ENCODE measurements at regions not wholly inside any gene's neighbourhood (a gene's known extent, or its start where the extent isn't known, plus 50 kb on each side); places are given as distances from the start of the nearest gene placed in this dataset.
"Not testable (repeated sequence)": the region's sequence is repeated elsewhere in the genome, so short reads cannot be mapped to it uniquely, and the experiment has no call there.

DNA sequence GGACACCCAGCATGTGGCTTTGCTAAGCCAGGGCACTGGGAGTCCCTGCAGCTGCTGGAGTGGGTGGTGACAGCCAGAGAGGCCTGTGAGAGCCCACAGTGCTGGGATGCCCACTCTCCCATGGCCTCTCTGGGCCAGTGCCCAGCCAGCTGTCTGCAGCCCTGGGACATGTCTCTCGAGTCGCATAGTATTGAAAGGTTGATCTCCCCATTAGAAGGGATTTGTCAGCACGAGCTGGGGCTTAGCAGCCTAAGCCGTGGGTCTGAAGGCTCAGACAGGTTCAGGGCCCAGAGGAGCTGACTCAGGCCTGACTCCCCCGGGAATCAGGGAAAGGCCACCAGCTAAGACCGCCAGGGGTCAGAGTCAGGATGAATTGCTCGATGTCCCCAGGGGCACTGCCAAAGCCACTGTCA, 53.5 kb downstream of the FOXD2 start:
- no peak for DNase-seq

DNA sequence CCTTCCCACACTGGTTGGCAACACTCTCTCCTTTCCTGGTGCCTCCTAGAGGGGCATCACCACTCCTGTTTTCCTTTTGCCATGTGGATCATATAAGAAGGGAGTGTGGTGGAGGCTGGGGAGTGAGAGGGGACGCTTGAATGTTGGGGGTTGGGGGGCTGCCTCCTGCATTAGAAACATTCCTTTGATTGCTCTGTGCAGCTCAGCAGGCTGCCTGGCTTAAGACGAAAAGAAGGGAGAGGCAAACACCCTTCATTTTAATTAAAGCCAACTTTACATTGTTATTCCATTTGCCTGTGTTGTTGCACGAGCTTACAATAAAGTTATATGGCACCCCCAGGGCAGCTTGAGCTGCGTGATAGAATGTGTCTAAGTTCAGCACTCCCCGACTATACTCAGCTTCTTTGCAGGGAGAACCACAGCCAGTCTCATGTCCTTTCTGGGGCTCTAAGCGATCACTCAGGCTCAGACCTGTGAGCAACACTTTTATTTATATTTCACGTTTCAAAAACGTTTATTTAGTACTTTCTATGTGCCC, 57.4 kb downstream of the FOXD2 start:
- DNase-seq: no peak

DNA sequence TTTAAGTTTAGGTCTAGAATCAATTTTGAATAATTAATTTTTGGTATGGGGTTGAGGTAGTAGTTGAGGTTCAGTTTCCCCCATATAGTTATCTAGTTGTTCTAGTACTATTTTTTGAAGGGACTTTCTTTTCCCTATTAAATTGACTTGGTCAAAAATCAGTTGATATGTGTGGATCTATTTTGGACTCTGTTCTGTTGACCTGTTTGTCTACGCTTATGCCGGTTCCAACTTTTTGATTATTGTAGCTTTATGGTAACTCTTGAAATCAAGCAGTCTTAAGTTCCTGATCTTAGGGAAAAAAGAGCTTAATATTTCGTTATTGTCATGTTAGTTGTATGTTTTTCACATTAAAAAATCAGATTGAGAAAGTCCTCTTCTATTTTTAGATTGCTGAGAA, 60.7 kb downstream of the FOXD2 start:
- DNase-seq: no peak

DNA sequence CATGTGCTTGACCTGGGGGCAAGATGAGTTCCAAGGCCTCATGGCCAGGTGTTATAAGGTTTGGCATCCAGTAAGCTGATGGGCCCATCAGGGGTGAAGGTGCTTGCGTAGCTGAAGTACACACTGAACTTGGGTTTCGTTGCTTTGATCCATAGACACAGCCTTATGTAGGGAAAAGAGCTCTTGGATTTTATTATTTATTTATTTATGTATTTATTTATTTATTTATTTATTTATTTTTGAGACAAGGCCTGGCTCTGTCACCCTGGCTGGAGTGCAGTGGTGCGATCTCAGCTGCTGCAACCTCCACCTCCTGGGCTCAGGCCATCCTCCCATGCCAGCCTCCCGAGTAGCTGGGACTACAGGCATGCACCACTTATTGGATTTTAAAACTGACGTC, 63.2 kb downstream of the FOXD2 start:
- DNase-seq: no peak

DNA sequence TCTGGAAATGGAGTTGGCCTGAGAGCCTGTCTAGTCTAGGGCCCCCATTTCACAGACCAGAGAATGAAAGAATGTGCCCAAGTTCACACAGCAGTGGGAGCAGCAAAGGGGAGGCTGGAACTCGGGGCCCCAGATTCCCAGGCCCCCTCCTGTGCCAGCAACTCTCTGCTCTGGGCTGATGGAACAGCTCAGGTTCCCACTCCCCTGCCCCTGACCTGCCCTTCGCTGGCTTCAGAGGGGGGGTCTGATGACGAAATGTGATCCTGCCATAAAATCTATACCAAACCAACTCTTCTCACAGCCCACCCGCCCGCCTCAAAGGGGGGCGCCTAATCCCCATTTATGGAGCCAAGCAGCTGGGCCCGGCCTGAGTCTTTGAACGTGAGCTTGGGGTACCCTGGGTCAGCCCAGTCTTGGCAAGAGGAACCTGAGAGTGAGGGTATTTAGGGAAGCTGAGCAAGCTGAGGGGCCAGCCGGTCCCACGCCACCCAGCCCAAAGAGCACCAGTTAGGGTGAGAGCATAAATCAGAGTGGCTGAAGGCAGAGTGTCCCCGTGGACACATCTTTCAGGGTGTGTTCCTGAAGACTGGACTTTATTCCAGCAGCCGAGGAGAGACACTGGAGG, 65.0 kb downstream of the FOXD2 start:
- DNase-seq: no peak

DNA sequence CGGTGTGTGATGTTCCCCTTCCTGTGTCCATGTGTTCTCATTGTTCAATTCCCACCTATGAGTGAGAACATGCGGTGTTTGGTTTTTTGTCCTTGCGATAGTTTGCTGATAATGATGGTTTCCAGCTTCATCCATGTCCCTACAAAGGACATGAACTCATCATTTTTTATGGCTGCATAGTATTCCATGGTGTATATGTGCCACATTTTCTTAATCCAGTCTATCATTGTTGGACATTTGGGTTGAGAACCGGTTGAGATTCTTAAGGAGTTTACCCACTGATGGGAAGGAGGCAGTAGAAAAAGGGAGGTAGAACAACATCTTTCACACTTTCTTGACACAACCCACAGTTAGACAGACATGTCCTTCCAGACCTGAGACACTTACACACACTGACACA, 67.0 kb downstream of the FOXD2 start:
- not testable (repeated sequence) for DNase-seq

DNA sequence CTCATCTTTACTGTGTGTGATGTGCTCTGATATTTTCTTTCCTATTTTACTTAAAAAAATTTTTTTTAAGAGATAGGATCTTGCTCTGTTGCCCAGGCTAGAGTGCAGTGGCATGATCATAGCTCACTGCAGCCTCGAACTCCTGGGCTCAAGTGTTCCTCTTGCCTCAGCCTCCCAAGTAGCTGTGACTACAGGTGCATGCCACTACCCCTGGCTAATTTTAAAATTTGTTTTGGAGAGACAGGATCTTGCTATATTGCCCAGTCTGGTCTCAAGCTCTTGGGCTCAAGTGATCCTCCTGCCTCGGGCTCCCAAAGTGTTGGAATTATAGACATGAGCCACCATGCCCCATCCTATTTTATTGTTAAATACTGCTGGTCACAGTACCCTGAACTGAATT, 67.4 kb downstream of the FOXD2 start:
- DNase-seq: no peak

DNA sequence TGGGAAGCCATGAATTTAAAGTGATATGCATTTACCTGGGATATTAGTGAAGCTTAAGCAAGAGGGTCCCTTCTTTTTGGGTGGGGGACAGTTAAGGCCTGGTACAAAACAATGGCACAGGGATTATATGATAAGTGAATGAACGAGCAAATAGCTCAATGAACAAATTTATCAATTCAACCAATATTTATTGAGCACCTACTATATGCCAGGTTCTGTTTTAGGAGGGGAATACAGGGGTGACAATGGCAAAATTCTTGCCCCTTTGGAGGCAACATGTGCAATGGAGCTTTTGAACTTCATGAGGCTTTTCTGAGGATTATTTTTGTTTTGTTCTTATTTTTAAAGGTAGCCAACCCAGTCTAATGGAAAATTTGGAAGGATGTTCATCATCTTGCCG, 68.2 kb downstream of the FOXD2 start:
- DNase-seq: no peak

DNA sequence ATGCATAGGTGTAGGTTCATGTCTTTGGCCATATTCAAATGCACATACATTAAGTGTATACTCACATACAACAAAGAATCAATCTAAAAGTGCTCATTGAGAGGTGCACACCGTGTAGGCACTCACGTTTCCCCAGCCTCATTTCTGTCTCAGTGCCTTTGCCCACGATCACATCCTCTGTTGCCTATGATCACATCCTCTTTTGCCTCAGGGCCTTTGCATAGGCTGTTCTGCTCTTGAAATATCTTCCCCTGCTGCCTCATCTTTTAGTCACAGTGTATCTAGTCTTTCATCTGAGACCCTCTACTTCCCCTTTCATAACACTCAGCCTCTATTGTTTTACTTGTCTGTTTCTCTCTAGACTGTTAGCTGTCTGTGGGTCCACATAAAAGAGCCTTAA, 69.3 kb downstream of the FOXD2 start:
- DNase-seq: no peak

DNA sequence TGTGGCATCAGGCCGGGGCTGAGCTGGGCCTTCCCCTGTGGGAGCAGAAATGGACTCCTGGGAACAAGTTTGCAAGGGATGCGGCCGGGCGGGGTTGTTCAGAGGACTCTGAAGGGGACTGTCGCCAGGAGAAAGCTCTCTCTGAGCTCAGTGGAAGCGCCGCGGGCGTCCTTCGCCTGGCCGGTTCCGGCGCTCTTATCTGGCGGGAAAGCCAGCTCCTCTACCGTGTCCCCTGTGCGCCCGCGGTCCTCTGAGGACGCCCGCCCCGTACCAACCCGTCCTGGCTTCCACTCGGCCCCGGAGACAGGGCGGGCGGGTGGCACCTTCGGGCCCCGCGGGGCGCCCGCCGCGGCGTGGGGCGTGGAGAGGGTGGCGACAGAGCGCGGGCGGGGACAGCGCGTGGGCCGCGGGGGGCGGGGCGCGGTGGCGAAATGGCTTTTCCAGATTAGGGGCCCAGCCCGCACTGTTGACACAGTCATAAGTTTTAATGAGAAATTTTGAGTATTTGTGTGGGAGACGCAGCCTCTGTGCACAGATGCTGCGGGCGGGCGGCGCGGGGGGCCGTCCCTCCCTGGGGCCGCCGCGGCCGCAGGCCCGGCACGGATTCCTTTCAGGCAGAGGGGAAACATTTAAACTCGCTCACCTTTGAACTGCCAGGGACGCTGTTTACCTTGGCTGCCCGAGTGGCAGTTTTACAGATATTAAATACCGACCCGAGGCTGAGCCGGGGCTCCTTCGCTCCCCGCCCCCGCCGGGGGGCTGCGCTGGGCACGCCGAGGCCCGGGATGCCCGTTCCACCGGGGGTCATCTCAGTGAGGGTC, 70.2 kb downstream of the FOXD2 start:
- DNase-seq: peak; percentile 10

DNA sequence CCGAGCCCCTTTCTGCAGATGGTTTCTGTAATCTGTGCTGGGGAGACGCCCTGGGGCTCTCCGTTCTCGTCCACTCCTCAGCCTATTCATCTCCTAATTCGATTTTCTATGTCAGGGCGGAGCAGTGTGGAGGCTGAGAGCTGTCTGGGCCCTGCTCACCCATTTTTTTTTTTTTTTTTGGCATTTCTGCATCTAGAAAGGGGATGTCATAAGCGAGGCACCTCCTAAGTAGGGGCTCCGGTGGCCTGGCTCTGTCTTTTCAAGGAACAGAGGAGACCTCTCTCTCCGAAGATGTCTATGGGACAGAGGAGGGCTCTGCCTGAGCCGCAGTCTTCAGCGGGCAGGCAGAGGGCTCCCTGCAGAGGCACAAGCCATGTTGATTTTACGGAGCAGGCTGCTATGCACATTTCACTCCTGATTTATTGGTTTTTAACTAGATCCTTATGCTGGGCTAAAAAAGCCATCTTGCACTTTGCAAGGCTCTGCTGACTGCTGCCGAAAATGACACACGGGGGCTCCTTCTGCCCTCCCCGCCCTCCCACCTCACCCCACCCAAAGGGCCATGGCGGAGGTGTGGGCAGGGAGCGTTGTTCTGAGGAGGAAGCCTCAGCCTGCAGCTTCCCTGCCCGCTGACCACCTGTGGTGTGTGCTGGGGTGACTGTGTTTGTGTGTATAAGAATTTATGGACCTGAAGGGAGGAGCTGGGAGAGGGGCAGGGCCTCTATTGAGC, 71.0 kb downstream of the FOXD2 start:
- peak; percentile 17 for DNase-seq

DNA sequence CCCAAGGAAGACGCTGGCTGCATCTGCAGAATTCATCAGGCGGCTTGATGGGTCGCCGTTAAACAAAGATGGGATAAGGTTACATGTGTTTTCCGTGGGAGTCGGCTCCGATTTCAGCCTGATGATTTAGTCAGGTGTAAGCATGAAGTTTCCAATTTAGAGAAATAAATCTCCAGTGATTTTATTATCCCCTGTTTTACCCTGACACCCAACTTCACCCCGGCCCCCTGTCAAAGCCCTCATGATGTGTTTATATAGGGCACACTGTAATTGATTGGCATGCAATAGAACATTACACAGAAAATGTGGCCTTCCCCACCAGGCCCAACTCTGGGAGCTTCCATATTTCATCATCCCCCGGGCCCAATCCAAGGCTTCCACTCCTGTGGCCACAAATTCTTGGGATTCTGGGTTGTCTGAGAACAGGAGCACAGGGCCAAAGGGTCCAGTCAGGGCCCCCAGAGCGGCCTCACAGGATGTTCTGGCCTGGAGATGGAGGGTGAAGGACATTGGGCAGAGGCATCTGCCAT, 72.5 kb downstream of the FOXD2 start:
- DNase-seq: no peak

DNA sequence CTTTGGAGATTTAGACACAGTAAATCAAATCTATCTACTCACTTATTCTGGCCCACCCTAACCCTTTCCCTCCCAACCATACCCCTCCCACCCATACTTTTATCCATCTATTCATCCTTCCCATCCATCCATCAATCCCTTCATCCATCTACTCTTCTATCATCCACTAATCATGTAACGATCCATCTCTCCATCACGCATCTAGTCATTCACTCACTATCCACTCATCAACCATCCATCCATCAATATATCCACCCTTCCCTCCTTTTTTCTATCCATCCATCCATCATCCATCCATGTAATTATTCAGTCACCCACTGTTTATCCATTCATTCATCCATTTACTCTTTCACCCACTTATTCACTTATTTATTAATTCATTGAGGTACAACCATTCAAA, 74.0 kb downstream of the FOXD2 start:
- no peak for DNase-seq

DNA sequence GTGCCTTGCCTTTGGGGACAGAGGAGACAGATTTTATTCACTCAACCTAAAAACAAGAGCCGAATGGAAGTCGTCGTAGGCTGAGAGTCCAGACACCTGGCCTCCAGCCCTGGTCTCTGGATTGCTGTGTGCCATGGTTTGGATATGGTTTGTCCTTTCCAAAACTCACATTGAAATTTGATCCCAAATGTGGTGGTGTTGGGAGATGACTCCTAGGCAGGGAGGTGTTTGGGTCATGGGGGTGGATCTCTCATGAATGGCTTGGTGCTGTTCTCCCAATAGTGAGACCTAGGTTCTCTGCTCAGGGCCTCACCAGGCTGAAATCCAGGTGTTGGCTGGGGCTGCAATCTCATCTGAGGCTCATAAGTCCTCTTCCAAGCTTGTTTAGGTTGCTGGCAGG, 75.5 kb downstream of the FOXD2 start:
- DNase-seq: no peak

DNA sequence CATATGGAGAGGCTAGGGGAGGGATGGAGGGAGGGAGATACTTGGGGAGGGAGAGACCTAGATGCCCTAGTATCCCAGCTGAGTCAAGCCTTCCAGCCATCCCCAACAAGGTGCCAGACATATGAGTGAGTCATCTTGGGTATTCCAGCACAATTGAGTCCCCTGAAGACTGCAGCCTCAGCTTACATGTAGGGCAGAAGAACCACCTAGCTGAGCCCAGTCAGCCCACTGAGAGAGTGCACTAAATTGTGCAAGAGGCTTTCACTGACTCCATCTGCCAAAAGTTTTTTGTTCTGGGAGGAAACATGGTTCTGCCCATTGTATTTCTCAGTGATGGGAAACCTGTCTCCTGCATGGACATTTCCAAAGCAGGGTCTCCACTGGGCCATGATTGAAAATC, 76.4 kb downstream of the FOXD2 start:
- DNase-seq: no peak

DNA sequence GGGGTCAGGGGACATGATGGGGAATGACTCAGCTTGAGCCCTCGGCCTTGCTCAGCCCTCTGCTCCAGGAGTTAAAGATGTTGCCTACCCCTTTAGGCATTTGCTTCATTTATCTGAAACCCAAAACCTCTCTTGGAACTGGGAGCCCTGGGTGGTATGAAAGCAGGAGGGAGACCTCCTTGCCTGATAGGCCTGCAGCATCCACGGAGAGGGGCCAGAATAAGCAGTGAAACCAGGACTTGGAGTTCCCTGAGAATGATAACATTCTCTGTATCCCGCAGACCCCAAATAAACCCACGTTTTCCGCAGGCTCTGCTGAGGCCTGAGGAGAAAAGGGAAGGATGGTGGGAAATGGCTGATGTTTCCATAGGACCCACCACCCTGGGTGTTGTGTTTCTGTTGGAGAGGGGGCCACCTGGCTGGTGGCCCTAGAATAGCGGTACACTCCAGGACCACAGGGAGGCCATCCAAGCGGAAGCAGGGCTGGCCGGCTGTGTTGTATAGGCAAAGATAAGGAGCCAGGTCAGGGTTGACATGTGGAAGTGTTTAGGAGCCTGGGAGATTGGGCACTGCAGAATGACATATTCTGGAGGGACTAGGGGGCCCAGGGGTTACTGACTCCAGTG, 77.4 kb downstream of the FOXD2 start:
- no peak for DNase-seq

DNA sequence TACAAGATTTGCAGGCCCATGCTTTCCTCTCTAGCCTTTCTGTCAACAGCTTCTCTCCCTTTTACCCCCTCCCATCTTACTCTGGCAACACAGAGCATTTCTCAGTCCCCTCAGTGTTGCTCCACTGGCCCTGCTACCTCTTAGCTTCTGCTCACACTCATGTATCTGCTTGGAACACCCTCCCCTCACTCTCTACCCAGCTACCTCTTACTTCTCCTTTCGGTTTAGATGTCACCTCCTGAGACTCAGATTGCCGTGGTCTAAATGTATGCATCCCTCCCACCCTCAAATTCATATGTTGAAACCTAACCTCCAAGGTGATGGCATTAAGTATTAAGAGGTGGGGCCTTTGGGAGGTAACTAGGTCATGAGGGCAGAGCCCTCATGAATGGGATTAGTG, 80.1 kb downstream of the FOXD2 start:
- DNase-seq: no peak

DNA sequence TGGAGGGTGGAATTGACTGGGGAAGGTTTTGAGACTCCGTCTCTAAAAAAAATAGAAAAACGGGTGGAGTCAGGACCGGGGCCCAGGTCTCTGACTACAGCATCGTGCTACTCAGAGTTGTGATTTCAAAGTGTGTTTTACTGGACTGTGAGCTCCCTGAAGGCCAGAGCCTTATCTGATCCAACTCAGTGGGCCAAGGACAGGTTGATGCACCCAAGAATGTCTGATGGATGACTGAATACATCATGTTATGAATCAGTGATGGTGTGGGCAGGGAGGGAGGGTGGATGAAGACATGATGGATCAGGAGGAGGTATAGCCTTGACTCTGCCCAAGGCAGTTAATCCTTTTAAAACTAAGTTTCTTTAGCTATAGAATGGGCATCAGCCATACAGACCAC, 81.6 kb downstream of the FOXD2 start:
- DNase-seq: no peak

DNA sequence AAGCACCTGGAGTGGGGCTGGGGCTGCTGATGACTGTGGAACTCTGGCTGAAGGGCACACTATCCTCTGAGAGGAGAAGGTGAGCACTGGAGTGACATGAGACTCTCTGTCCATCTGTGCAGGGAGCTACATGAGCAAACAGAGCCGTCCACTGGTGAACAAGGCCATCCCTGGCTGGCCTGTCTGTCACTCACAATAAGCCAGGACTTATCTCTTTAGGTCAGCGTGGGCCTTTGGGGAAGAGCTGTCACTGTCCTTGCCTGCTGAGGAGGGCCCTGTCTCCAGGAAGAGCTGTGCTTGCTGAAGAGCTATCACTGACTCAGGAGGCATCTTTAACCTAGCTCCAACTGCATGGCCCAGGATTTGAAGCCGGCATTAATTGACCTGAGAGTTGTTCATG, 82.1 kb downstream of the FOXD2 start:
- DNase-seq: no peak

DNA sequence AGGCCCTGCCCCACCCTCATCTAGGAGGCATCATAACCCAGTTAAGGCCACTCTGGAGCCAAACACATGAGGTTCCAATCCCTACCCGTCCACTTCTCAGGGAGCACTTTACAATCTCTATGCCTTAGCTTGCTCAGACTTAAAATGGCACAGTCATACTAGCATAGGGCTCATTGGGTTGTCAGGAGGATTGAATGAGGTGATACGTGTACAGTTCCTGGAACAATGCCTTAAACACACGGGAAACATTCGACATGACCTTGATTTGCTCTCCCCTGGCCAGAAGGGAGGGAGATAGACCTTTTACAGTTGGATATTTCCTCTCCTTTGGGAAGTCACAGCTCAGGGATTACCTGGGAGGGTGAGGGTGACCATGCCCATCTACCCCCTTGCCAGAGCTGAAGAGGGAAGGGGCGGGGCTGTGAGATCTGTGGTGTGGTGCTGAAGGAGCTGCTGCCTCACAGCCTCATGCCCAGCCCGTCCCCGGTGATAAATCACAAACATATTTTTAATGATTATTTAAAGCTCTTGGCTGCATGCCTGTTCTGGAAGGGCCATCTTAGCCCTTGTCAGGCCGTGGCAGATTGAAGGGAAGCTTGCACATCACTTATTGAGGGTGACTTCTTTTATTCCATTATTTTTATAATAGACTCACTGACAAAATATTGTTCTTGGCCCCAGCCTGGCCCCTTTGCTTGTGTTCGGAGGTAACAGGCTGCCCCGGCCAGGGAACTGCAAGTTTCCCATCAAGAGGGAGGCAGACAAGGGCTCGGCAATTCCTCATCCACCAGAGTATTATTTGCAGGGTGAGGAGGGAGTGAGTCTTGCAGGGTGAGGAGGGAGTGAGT, 83.4 kb downstream of the FOXD2 start:
- DNase-seq: no peak
